B cell (primary cell): ENCODE measurements at regions not wholly inside any gene's neighbourhood (a gene's known extent, or its start where the extent isn't known, plus 50 kb on each side); places are given as distances from the start of the nearest gene placed in this dataset.

ENCODE experiments used
- EZH2 ChIP-seq: IDR thresholded peaks from 2 replicates; pipeline ENCODE4 v1.6.1; 2012; ENCODE audit warnings: borderline replicate concordance, low read depth, mild to moderate bottlenecking, moderate library complexity, low read length; ENCODE audit not compliant: insufficient read depth, poor library complexity, severe bottlenecking
- TF ChIP-seq, protein P1 (sequence below): fragments of 200-600 bp; IDR thresholded peaks from one replicate; pipeline ENCODE4 v1.8.0; 2022; ENCODE audit warnings: antibody characterized with exemption, mild to moderate bottlenecking

DNA sequence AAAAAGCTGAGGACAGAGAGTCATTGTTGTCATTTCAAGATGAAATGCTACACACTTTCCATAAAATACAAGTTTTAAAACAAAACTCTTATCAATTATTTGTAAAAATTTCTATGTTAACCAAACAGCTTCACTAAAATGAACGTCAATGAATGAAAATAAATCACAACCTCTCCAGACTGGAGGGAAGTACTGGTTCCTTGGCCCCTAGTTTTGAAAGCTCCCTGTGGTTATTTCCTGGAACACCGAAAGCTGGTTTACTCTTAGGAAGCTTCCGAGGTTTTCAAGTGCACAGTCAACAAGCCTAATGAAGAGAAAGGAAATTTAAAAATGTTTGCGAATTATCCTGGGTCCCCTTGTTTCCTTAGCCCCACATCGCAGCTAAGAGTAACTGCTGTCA is 191.1 kb upstream of the TTC29 start:
- TF ChIP-seq, protein P1, sequence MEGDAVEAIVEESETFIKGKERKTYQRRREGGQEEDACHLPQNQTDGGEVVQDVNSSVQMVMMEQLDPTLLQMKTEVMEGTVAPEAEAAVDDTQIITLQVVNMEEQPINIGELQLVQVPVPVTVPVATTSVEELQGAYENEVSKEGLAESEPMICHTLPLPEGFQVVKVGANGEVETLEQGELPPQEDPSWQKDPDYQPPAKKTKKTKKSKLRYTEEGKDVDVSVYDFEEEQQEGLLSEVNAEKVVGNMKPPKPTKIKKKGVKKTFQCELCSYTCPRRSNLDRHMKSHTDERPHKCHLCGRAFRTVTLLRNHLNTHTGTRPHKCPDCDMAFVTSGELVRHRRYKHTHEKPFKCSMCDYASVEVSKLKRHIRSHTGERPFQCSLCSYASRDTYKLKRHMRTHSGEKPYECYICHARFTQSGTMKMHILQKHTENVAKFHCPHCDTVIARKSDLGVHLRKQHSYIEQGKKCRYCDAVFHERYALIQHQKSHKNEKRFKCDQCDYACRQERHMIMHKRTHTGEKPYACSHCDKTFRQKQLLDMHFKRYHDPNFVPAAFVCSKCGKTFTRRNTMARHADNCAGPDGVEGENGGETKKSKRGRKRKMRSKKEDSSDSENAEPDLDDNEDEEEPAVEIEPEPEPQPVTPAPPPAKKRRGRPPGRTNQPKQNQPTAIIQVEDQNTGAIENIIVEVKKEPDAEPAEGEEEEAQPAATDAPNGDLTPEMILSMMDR, result no peak
- no peak for TF ChIP-seq EZH2
